Liver (tissue), 8 donors: ENCODE measurements at regions not wholly inside any gene's neighbourhood (a gene's known extent, or its start where the extent isn't known, plus 50 kb on each side); places are given as distances from the start of the nearest gene placed in this dataset.

Source experiments
- DNase-seq: peaks from one replicate; pipeline ENCODE4 v3.0.0-alpha.2; 2017; ENCODE audit warnings: low spot score
- H3K27ac ChIP-seq, 2 donors: one replicate each; pipeline ENCODE4 v1.7.0; 2013; ENCODE audit warnings: inconsistent platforms in 2 of 2, low read length in 2 of 2, control low read depth in 1 of 2, low read depth in 1 of 2, mild to moderate bottlenecking in 1 of 2
- H3K27me3 ChIP-seq, 4 donors: one replicate each; pipeline versions ENCODE4 v1.6.1 to v1.7.0; 2013; ENCODE audit warnings: low read length in 3 of 4, inconsistent platforms in 1 of 4, mild to moderate bottlenecking in 1 of 4, moderate library complexity in 1 of 4; ENCODE audit not compliant: control insufficient read depth in 4 of 4, insufficient read depth in 4 of 4
- H3K36me3 ChIP-seq, 4 donors: one replicate each; pipeline versions ENCODE4 v1.6.1 to v1.7.0; 2013; ENCODE audit warnings: low read length in 3 of 4, mild to moderate bottlenecking in 3 of 4, low read depth in 1 of 4, moderate library complexity in 1 of 4; ENCODE audit not compliant: control insufficient read depth in 4 of 4, insufficient read depth in 3 of 4
- H3K4me1 ChIP-seq, 4 donors: one replicate each; pipeline versions ENCODE4 v1.6.1 to v1.7.0; 2013; ENCODE audit warnings: low read length in 3 of 4, mild to moderate bottlenecking in 3 of 4, moderate library complexity in 1 of 4; ENCODE audit not compliant: control insufficient read depth in 4 of 4, insufficient read depth in 4 of 4
- H3K4me3 ChIP-seq, 3 donors: one replicate each; pipeline versions ENCODE4 v1.6.1 to v1.7.0; 2013; ENCODE audit warnings: low read length in 3 of 3, control low read depth in 1 of 3, low read depth in 1 of 3, mild to moderate bottlenecking in 1 of 3
- H3K9ac ChIP-seq, 2 donors: one replicate each; pipeline ENCODE4 v1.7.0; 2013; ENCODE audit warnings: low read length in 2 of 2, mild to moderate bottlenecking in 2 of 2, moderate library complexity in 2 of 2, control low read depth in 1 of 2, low read depth in 1 of 2
- H3K9me3 ChIP-seq, 4 donors: one replicate each; pipeline versions ENCODE4 v1.6.1 to v1.7.0; 2013; ENCODE audit warnings: low read length in 3 of 4; ENCODE audit not compliant: control insufficient read depth in 4 of 4
- ATF3 ChIP-seq: IDR thresholded peaks from 2 replicates; pipeline ENCODE4 v1.6.1; 2016; ENCODE audit warnings: antibody characterized with exemption
- EGR1 ChIP-seq, 2 donors: IDR thresholded peaks; 2 replicates each; pipeline ENCODE4 v1.6.1; 2016 to 2018; ENCODE audit warnings: antibody characterized with exemption in 2 of 2, low read depth in 2 of 2
- FOXA1 ChIP-seq: IDR thresholded peaks from 2 replicates; pipeline ENCODE4 v1.6.1; 2016; ENCODE audit warnings: antibody characterized with exemption
- FOXA2 ChIP-seq: IDR thresholded peaks from 2 replicates; pipeline ENCODE4 v1.6.1; 2016; ENCODE audit warnings: antibody characterized with exemption
- GABPA ChIP-seq, 2 donors: IDR thresholded peaks in 1 of 2; conservative IDR thresholded peaks in 1 of 2; 2 replicates each; pipeline ENCODE4 v1.6.1; 2016; ENCODE audit warnings: antibody characterized with exemption in 2 of 2, mild to moderate bottlenecking in 1 of 2, moderate library complexity in 1 of 2
- HNF4A ChIP-seq, 2 donors: conservative IDR thresholded peaks; 2 replicates each; pipeline ENCODE4 v1.6.1; 2016; ENCODE audit warnings: antibody characterized with exemption in 2 of 2, mild to moderate bottlenecking in 2 of 2
- HNF4G ChIP-seq: IDR thresholded peaks from 2 replicates; pipeline ENCODE4 v1.6.1; 2016; ENCODE audit warnings: antibody characterized with exemption
- JUND ChIP-seq, 2 donors: IDR thresholded peaks; 2 replicates each; pipeline ENCODE4 v1.6.1; 2016; ENCODE audit warnings: antibody characterized with exemption in 2 of 2
- NR2F2 ChIP-seq: IDR thresholded peaks from 2 replicates; pipeline ENCODE4 v1.6.1; 2016; ENCODE audit warnings: antibody characterized with exemption
- RAD21 ChIP-seq, 2 donors: IDR thresholded peaks; 2 replicates each; pipeline ENCODE4 v1.6.1; 2016; ENCODE audit warnings: antibody characterized with exemption in 2 of 2, mild to moderate bottlenecking in 2 of 2
- RXRA ChIP-seq, 2 donors: IDR thresholded peaks; 2 replicates each; pipeline ENCODE4 v1.6.1; 2017 to 2018; ENCODE audit warnings: antibody characterized with exemption in 2 of 2, mild to moderate bottlenecking in 1 of 2
- SP1 ChIP-seq: IDR thresholded peaks from 2 replicates; pipeline ENCODE4 v1.6.1; 2018; ENCODE audit warnings: antibody characterized with exemption, mild to moderate bottlenecking
- TAF1 ChIP-seq: conservative IDR thresholded peaks from 2 replicates; pipeline ENCODE4 v1.6.1; 2016; ENCODE audit warnings: antibody characterized with exemption, mild to moderate bottlenecking
- YY1 ChIP-seq: IDR thresholded peaks from 2 replicates; pipeline ENCODE4 v1.6.1; 2016; ENCODE audit warnings: antibody characterized with exemption, mild to moderate bottlenecking
- WGBS: extraction: QIAGEN DNeasy Blood & Tissue Kit; methylation state at CpG from one replicate; pipeline ENCODE4 v1.1.7; 2013; 5-methylcytosine and 5-hydroxymethylcytosine counted together
- TF ChIP-seq, protein P1 (sequence below): fragments of 150-350 bp; IDR thresholded peaks from 2 replicates; pipeline ENCODE4 v1.5.1; 2017; ENCODE audit warnings: improper control_type of control experiment, low read depth, low read length; ENCODE audit not compliant: missing input control
- TF ChIP-seq, protein P2 (sequence below): IDR thresholded peaks from 2 replicates; pipeline ENCODE4 v1.6.1; 2016; ENCODE audit warnings: antibody characterized with exemption
- TF ChIP-seq, protein P3 (sequence below): IDR thresholded peaks from 2 replicates; pipeline ENCODE4 v1.6.1; 2016; ENCODE audit warnings: antibody characterized with exemption, mild to moderate bottlenecking
- donor health status: healthy.
- donor health status: healthy.
- donor health status: healthy.
- donor health status: healthy.
- donor health status: healthy.

- Histone ChIP-seq H3K4me3 (no peak overlapping the region), H3K27me3 (no peaks in the 10 kb centered on the region), H3K36me3 (no peaks in the 10 kb centered on the region), H3K9ac (no peak overlapping the region), H3K27ac (no peak overlapping the region), H3K4me1 (no peaks in the 10 kb centered on the region), H3K9me3 (no peaks in the 10 kb centered on the region)
- WGBS = 59% methylated on average over 3 of the region's 3 CpGs
- TF ChIP-seq YY1 (no peak), FOXA1 (no peak), FOXA2 (no peak), SP1 (no peak), RXRA (IDR thresholded peaks at IDR 0.05) (no peak), HNF4A (conservative IDR thresholded peaks at IDR 0.05) (no peak), EGR1 (IDR thresholded peaks at IDR 0.05; ENCODE audit: low read depth in 2 of 2) (no peak), TAF1 (no peak), NR2F2 (no peak), ATF3 (no peak), GABPA (IDR thresholded peaks at IDR 0.05 in 1 of 2, conservative IDR thresholded peaks at IDR 0.05 in 1 of 2) (no peak), JUND (IDR thresholded peaks at IDR 0.05) (no peak), RAD21 (IDR thresholded peaks at IDR 0.05) (no peak)
- TF ChIP-seq, protein P1, sequence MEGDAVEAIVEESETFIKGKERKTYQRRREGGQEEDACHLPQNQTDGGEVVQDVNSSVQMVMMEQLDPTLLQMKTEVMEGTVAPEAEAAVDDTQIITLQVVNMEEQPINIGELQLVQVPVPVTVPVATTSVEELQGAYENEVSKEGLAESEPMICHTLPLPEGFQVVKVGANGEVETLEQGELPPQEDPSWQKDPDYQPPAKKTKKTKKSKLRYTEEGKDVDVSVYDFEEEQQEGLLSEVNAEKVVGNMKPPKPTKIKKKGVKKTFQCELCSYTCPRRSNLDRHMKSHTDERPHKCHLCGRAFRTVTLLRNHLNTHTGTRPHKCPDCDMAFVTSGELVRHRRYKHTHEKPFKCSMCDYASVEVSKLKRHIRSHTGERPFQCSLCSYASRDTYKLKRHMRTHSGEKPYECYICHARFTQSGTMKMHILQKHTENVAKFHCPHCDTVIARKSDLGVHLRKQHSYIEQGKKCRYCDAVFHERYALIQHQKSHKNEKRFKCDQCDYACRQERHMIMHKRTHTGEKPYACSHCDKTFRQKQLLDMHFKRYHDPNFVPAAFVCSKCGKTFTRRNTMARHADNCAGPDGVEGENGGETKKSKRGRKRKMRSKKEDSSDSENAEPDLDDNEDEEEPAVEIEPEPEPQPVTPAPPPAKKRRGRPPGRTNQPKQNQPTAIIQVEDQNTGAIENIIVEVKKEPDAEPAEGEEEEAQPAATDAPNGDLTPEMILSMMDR = no peak
- TF ChIP-seq, protein P2, sequence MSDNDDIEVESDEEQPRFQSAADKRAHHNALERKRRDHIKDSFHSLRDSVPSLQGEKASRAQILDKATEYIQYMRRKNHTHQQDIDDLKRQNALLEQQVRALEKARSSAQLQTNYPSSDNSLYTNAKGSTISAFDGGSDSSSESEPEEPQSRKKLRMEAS = no peak
- TF ChIP-seq, protein P3, sequence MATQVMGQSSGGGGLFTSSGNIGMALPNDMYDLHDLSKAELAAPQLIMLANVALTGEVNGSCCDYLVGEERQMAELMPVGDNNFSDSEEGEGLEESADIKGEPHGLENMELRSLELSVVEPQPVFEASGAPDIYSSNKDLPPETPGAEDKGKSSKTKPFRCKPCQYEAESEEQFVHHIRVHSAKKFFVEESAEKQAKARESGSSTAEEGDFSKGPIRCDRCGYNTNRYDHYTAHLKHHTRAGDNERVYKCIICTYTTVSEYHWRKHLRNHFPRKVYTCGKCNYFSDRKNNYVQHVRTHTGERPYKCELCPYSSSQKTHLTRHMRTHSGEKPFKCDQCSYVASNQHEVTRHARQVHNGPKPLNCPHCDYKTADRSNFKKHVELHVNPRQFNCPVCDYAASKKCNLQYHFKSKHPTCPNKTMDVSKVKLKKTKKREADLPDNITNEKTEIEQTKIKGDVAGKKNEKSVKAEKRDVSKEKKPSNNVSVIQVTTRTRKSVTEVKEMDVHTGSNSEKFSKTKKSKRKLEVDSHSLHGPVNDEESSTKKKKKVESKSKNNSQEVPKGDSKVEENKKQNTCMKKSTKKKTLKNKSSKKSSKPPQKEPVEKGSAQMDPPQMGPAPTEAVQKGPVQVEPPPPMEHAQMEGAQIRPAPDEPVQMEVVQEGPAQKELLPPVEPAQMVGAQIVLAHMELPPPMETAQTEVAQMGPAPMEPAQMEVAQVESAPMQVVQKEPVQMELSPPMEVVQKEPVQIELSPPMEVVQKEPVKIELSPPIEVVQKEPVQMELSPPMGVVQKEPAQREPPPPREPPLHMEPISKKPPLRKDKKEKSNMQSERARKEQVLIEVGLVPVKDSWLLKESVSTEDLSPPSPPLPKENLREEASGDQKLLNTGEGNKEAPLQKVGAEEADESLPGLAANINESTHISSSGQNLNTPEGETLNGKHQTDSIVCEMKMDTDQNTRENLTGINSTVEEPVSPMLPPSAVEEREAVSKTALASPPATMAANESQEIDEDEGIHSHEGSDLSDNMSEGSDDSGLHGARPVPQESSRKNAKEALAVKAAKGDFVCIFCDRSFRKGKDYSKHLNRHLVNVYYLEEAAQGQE = no peak
- DNase-seq = no peak
Observed at GRCh38 chr2:4873876-4874593, 818.1 kb upstream of the SOX11 start.

- WGBS = 60% methylated on average over 3 of the region's 3 CpGs
Observed at GRCh38 chr2:4882421-4882820, 809.8 kb upstream of the SOX11 start.

More at GRCh38 chr2:4882421-4882820, 809.8 kb upstream of the SOX11 start:
- H3K4me3 ChIP-seq = no peak overlapping the region
- TF ChIP-seq RXRA (IDR thresholded peaks at IDR 0.05) (no peak), HNF4A (conservative IDR thresholded peaks at IDR 0.05) (no peak), GABPA (IDR thresholded peaks at IDR 0.05 in 1 of 2, conservative IDR thresholded peaks at IDR 0.05 in 1 of 2) (no peak), RAD21 (IDR thresholded peaks at IDR 0.05) (no peak), HNF4G (no peak)
- TF ChIP-seq, protein P1 = no peak
- TF ChIP-seq, protein P2 = no peak
- H3K36me3 ChIP-seq = no peaks in the 10 kb centered on the region
- no peaks in the 10 kb centered on the region for H3K4me1 ChIP-seq
- peaks cover 0 to 6% (median 0%) of the 10 kb centered on the region in 4 donors for H3K9me3 ChIP-seq
- H3K27me3 ChIP-seq = no peaks in the 10 kb centered on the region
- no peak for DNase-seq
- no peak overlapping the region for H3K9ac ChIP-seq
- no peak overlapping the region for H3K27ac ChIP-seq
